ENCODE measurements at regions not wholly inside any gene's neighbourhood (a gene's known extent, or its start where the extent isn't known, plus 50 kb on each side); places are given as distances from the start of the nearest gene placed in this dataset.

- Mint-ChIP-seq H3K9me3 (ENCODE audit: low read depth) (no peaks in the 10 kb centered on the region), H3K27ac (no peak overlapping the region), H3K36me3 (ENCODE audit: insufficient read depth) (no peaks in the 10 kb centered on the region), H3K27me3 (peaks cover 7% of the 10 kb centered on the region), H3K4me3 (ENCODE audit: low read depth) (no peak overlapping the region), H3K4me1 (ENCODE audit: low read depth) (no peaks in the 10 kb centered on the region)
- TF ChIP-seq CTCF (IDR thresholded peaks at IDR 0.05; ENCODE audit: unreplicated experiment): no peak
- no peak for DNase-seq (ENCODE audit: low spot score, unreplicated experiment)
Observed at GRCh38 chr15:39188930-39189329, 391.9 kb upstream of the THBS1 start.

DNA sequence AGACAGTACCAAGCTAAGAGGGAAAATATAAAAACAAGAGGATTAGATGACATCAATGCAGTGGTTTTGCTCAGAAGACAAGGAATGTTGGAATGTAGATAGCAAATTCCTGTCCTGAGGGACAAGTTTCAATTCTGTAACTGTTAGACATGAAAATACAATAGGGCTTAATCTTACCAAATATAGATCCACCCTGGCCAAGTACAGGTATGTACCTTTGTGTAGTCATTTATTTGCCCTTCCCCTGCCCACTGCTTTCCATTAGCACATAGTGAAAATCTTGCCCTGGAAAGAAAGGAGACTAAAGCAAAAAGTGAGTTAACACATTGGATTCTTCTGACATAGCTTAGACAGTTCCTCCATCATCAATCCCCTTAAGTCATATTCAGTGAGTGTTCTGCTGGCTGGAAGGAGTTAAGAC lies 389.0 kb upstream of the THBS1 start:
- Mint-ChIP-seq H3K9me3 (ENCODE audit: low read depth) (no peaks in the 10 kb centered on the region), H3K36me3 (ENCODE audit: insufficient read depth) (no peaks in the 10 kb centered on the region), H3K4me1 (ENCODE audit: low read depth) (no peaks in the 10 kb centered on the region), H3K27me3 (no peaks in the 10 kb centered on the region), H3K27ac (no peak overlapping the region), H3K4me3 (ENCODE audit: low read depth) (no peak overlapping the region)
- TF ChIP-seq CTCF (IDR thresholded peaks at IDR 0.05; ENCODE audit: unreplicated experiment): no peak
- DNase-seq (ENCODE audit: low spot score, unreplicated experiment): no peak

- TF ChIP-seq CTCF (IDR thresholded peaks at IDR 0.05; ENCODE audit: unreplicated experiment): no peak
- Mint-ChIP-seq H3K9me3 (ENCODE audit: low read depth) (no peaks in the 10 kb centered on the region), H3K36me3 (ENCODE audit: insufficient read depth) (no peaks in the 10 kb centered on the region), H3K27me3 (no peaks in the 10 kb centered on the region), H3K4me3 (ENCODE audit: low read depth) (no peak overlapping the region), H3K27ac (no peak overlapping the region), H3K4me1 (ENCODE audit: low read depth) (no peaks in the 10 kb centered on the region)
- no peak for DNase-seq (ENCODE audit: low spot score, unreplicated experiment)
Observed at GRCh38 chr15:39192351-39192750, 388.5 kb upstream of the THBS1 start.

GRCh38 chr15:39192979-39193560 lies 387.8 kb upstream of the THBS1 start:
- DNase-seq (ENCODE audit: low spot score, unreplicated experiment): no peak
- H3K36me3 Mint-ChIP-seq (ENCODE audit: insufficient read depth): no peaks in the 10 kb centered on the region
- no peak overlapping the region for H3K4me3 Mint-ChIP-seq (ENCODE audit: low read depth)
- no peak for TF ChIP-seq CTCF (IDR thresholded peaks at IDR 0.05; ENCODE audit: unreplicated experiment)
- no peaks in the 10 kb centered on the region for H3K9me3 Mint-ChIP-seq (ENCODE audit: low read depth)
- H3K4me1 Mint-ChIP-seq (ENCODE audit: low read depth): no peaks in the 10 kb centered on the region
- H3K27me3 Mint-ChIP-seq: no peaks in the 10 kb centered on the region
- H3K27ac Mint-ChIP-seq: no peak overlapping the region

DNA sequence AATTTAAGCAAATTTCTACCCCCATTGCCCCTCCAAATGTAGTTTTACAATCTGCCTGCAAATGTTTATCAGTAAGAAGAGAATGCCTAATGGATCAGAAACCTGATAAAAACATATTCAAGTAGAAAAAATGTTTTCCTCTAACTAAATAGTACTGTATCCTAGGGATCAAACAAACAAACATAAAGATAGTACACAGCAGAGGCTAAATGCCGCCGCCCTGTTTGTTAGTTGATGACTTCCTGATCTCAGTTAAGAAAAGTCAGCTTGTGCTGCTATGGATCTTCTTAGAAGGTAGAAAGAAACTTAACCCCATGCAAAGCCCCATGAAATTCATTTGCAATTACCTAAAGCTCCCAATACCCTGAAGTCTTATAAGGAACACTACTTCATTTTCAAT lies 387.3 kb upstream of the THBS1 start:
- no peak for DNase-seq (ENCODE audit: low spot score, unreplicated experiment)
- H3K4me3 Mint-ChIP-seq (ENCODE audit: low read depth): no peak overlapping the region
- TF ChIP-seq CTCF (IDR thresholded peaks at IDR 0.05; ENCODE audit: unreplicated experiment): no peak
- H3K9me3 Mint-ChIP-seq (ENCODE audit: low read depth): no peaks in the 10 kb centered on the region
- no peak overlapping the region for H3K27ac Mint-ChIP-seq
- H3K36me3 Mint-ChIP-seq (ENCODE audit: insufficient read depth): no peaks in the 10 kb centered on the region
- peaks cover under 1% of the 10 kb centered on the region for H3K27me3 Mint-ChIP-seq
- no peaks in the 10 kb centered on the region for H3K4me1 Mint-ChIP-seq (ENCODE audit: low read depth)

Data from progenitor cell of endocrine pancreas (in vitro differentiated cells).